NCI-H2081 (cell line): ENCODE measurements at regions not wholly inside any gene's neighbourhood (a gene's known extent, or its start where the extent isn't known, plus 50 kb on each side); places are given as distances from the start of the nearest gene placed in this dataset.

ENCODE experiments used
- DNase-seq, 2 experiments: peaks; one replicate each; lab custom pipeline; 2025; lab: John Stamatoyannopoulos, UW

GRCh38 chr2:191559569-191559968 is 118.4 kb upstream of the NABP1 start:
- no peak for DNase-seq

DNA sequence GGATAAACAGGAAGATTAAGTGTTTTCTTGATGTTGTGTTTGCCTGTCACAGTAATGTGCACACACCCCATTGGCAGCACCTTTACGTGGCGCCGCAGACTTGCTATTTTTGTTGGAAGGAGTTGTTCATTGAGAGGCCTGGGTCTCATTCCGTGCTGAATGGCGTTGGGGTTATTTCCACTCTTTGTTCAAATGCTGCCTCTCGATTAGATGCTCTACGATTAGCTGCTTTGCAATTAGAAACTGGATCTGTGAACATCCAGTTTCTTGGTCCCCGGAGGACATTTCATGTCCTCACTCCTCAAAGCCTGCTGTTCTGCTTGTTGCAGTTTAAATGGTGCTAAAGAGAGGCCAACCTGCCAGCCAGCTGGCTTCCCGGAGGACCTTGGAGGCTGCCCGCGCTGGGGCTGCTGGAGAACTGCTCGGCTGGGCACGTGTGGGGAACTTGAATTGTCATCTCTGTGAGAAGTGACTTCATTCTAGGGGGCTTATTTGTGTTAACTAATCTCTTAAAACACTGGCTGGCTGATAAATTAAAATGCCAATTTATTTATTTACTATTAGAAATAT is 117.4 kb upstream of the NABP1 start:
- no peak for DNase-seq

DNA sequence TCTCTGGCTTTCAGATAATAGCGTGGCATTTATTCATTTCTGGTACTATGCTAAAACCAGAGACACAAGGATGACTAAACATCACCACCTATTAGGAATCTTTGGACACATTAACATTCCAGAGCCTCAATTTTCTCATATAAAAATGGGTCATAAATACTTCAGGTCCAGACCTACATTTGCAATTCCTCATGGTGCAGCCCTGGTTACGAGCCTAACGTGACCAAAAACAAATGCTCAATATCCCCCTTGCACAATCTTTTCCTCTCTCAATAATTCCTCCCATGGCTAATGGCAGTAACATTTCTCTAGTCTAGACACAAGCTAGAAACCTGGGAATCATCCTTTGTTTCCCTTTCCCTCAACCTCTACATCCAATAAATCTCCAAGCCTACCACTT is 112.8 kb upstream of the NABP1 start:
- DNase-seq: no peak

DNA sequence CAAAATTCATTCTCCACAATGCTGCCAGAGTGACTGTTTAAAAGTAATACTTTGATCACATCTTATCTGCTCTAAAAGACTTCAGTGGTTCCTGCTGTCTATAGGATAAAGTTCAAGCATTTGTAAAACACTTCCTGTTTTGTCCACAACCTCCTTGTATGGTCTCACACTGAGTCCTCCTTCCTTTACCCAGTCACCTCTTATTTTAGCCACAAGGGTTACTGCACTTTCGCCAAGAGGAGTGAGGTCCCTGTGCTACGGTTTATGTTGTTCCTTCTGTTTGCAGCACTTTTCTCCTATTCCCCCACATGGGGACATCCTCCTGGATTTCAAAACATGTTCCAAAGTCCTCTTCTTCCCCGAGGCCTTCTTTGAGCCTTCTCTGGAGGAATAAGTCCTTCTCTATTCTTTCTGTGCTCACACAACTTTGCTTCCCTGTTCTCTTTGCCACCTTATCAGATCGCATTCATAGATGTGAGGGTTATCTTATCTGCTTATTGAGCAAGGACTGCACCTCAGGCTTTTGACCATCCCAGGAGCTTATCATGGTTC is 112.2 kb upstream of the NABP1 start:
- DNase-seq: no peak

DNA sequence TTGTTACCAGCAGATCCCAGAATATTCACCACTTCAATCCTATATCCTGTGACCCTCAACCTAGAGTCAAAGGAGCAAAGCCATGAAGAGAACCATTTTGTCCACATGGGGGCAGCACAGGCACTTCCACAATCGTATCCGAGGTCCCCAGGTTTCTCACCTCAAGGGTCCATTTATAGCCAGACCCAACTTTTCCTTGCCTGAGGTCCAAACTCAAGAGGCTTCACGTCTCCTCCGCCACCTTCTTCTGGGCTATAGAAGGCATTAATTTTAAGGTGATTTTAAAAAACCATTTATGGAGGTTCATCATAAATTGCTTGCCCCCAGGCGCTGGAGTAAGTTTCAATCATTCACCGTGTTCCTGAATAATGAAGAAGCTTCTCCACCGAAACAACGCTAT is 111.6 kb upstream of the NABP1 start:
- peak; percentile 69 for DNase-seq

DNA sequence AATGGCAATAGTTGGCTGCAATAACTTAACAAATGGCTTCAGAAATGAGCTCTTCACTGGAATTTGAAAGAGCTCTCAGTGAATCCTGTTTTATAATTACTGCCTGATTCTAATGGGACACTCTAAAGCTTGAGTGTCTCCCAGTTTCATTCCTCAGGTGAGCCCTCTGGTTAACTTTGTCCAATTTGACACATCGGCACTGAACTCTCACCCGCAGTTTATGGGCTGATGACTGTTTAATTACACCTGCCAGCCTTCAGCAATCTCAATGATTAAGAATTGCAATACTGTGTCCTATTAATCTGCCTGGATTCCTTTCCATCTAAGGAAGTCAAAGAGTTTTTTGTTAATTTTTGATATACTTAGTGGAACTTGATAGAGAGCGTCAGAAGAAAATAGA is 110.7 kb upstream of the NABP1 start:
- no peak for DNase-seq

GRCh38 chr2:191569025-191569424 is 108.9 kb upstream of the NABP1 start:
- no peak for DNase-seq

DNA sequence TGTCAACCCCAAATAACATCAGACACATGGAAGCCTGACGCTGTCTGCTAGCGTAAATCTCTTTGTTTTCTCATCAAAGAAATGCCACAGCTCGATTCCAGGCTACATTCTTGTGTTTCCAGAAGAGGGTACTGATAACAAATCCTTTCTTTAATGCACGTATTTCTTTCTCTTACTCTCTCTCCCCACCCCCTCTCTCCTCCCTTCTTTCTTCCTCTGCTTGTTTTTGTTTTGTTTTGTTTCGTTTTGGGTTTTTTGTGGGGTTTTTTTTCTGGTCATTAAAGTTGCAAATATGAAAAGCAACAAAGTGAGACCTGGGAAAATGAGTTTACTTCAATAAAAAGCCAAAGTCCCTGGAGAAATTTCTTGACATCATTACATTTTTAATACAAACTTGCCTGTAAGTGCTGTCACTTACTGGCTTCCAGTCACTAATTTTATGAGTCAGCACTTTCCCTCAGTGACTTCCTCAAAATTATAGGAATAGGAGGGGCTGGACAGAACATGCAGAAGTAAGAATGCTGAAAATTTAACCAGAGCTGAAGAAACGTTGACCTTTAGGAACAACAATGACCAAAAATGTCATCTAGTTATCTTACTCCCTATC is 106.7 kb upstream of the NABP1 start:
- DNase-seq: no peak

DNA sequence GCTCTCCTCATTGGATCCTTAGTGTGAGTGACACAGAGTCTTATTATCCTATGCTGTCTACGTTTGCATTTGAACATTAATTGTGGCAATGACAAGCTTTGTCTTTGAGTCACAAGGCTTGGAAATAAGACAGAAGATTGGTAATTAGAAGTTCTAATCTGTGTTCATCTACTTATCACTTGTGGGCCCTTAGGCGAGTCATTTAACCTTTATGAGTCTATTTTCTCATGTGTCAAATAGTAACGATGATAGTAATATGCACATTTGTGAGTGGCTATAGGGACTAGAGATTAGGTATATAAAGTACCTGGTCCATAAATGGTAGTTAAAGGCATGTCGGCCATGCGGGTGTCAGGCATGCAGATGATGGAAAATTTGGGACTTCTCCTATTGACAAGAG is 105.6 kb upstream of the NABP1 start:
- no peak for DNase-seq

GRCh38 chr2:191573216-191573615 is 104.7 kb upstream of the NABP1 start:
- DNase-seq: no peak

GRCh38 chr2:191574232-191574631 is 103.7 kb upstream of the NABP1 start:
- DNase-seq: no peak

DNA sequence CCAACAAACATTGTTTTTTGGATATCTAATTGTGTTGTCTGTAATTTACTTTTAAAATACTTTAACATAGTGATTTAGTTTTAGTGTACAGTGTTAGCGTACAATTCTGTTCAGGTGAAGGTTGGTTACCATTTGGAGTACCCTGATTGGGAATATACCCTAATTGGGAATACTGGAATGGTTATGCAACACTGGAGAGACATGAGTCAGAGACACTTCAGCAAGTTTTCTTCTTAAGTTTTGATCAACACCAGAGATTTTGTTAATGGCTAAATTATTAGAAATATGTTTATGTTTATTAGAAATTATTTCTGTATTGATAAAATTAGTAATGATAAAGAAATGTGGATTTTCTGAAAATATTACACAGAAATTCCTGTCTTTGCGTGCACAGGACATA is 100.3 kb upstream of the NABP1 start:
- no peak for DNase-seq

- DNase-seq: no peak
These were observed 99.9 kb upstream of the NABP1 start for GRCh38 chr2:191578031-191578430.

- no peak for DNase-seq
These were observed 97.4 kb upstream of the NABP1 start for GRCh38 chr2:191580581-191580980.

DNA sequence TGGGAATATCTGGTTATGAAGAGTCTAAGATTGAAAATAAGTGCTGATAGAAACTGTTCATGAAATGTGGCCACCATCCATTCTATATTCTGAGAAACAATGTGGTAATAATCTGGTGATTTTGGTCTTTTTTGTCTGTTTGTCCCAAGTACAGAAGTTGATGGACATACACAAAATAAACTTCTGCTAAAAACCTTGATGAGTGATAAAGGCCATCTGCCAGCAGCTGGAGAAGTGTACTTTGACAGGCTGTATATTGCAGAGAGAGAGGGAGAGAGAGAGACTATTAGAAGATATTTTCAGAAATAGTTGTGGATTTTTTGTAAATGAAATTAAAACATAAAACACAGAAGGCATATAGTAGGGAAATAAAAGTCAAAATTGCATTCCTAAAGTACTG is 96.9 kb upstream of the NABP1 start:
- DNase-seq: no peak

DNA sequence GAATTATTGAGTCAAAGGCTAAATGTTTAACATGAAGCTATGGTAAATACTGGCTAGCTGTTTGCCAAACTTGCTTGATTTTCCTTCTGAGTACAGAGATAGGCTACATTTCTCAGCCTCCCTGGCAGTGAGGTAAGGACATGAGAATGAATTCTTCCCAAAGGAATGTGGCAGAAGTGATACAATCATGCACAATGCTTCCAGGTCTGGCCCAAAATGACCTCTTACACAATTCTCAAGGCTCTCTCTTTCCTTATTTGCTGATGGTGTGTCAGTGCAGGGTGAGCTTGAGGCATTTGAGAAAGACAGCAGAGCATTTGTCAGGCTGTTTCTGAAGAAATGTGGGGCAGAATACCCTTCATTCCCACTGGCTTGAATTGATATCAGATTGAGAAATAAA is 95.6 kb upstream of the NABP1 start:
- no peak for DNase-seq

DNA sequence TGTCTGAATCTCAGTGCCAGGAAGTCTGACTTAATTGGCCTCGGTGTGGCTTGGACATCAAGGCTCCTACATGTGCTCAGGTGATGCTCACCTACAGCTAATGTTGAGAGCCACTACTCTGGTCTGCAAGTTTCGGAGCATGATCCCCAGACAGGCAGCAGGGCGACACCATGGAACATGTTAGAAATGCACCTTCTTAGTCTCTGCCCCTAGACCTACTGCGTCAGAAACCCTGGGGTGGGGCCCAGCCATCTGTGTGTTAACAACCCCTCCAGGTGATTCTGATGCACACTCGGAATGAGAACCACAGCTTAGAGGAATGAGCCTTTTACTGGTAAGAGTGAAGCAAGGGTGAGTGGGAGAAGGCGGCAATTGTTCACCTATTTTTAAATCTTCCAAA is 86.9 kb upstream of the NABP1 start:
- DNase-seq: no peak

DNA sequence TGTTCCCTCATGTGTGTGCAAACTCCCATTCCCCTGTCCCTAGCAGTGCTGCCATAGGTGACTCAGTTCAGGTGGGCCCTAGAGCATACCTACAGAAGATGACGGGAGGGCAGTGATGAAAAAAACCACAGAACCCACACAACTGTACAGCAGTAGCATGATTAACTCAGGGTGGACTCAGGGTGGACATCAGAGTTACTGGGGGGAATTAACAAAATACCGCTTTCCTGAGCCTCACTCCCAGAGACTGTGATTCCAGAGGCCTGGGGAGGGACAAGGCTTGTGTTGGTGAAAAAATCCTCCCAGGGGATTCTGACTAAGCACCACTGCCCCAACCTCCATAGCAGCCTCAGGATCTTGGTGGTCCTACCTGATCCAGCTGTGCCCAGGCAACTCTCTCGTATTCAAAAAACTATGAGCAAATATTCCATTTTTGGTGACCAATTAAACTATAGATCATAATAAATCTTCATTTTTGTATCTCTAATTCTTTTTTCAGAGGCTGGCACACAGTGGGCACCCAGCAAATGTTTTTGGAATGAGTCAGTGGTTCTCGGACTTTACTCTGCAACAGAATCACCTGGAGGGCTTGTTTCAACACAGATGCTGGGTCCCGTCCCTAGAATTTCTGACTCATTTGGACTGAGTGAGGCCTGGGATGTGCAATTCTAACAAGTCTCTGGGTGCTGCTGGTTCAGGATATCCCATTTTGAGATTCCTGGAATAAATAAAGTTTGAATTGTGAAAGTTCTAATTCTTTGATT is 84.1 kb upstream of the NABP1 start:
- DNase-seq: no peak

DNA sequence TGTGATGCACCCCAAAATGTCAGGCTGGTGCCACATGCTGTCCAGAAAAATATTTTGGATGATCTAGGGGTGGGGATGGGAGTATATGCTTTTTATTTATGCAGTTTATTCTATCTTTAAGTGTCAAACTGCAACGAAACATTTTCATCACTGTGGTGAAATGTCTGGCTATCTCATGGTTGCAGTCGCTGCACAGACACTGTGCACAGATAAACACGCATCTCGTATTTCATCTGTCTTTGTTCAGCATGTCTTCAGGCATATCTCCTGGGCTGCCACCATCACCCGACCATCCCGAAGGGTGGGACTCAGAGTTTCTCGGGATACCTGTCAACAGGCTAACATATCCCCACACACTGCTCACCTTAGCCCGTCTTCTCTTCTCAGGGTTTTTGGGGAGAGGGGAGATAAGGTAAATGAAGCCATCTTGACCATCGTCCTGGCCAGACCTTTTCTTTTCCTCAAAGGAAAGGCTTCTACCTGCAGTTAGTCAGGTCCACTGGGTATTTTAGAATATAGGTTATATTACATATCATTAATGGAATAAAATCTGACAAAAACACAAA is 80.7 kb upstream of the NABP1 start:
- no peak for DNase-seq

DNA sequence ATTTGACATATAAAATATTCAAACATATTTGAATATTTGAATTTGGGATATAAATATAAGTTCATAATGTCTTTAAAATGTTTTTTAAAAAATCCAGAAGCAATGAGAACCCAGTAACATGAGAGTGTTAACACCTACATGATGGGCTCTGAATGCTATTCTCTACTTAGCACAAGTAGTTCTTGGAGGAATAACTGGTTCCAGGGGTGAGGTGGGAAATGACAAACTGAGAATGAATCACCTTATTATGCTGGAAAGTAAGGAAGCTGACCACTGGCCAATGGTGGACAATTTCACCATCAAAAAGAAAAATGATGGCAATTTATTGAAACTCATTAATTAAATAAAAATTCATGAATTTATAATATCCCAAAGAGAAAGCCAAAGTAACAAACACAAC is 79.6 kb upstream of the NABP1 start:
- DNase-seq: no peak

DNA sequence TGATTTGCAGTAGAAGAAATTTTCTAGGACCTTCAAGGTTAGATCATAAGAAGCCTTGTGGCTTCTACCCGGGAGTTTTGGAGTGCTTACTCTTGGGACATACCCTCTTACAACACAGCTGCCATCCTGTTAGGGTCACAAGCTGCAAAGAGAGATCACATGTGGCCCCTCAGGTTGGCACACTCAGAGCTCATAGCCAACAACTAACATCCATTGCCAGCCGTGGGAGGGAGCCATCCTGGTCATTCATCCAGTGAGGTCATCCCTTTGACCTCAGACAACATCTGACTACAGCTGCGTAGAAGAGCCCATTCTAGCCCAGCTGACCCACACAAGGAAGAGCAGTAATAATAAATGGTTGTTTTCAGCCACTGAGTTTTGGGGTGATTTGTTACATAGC is 76.9 kb upstream of the NABP1 start:
- no peak for DNase-seq

- no peak for DNase-seq
These were observed 73.8 kb upstream of the NABP1 start for GRCh38 chr2:191604154-191604553.

GRCh38 chr2:191607096-191607495 is 70.8 kb upstream of the NABP1 start:
- DNase-seq: no peak
